Astrocyte (in vitro differentiated cells and primary cell): ENCODE measurements at regions not wholly inside any gene's neighbourhood (a gene's known extent, or its start where the extent isn't known, plus 50 kb on each side); places are given as distances from the start of the nearest gene placed in this dataset.

Source experiments
- CTCF ChIP-seq: IDR thresholded peaks from 2 replicates; pipeline ENCODE4 v1.5.1; 2011; ENCODE audit warnings: low read depth, mild to moderate bottlenecking, inconsistent platforms, low read length, moderate library complexity; ENCODE audit not compliant: insufficient read depth
- EZH2 ChIP-seq: IDR thresholded peaks from 2 replicates; pipeline ENCODE4 v1.6.1; 2012; ENCODE audit warnings: mild to moderate bottlenecking, low read length, inconsistent platforms; ENCODE audit not compliant: insufficient read depth

GRCh38 chr6:103101267-103101666 is 1707.8 kb downstream of the GRIK2 start:
- TF ChIP-seq CTCF (no peak), EZH2 (no peak)
